ENCODE measurements at regions not wholly inside any gene's neighbourhood (a gene's known extent, or its start where the extent isn't known, plus 50 kb on each side); places are given as distances from the start of the nearest gene placed in this dataset.
"Not testable (repeated sequence)": the region's sequence is repeated elsewhere in the genome, so short reads cannot be mapped to it uniquely, and the experiment has no call there.

- not testable (repeated sequence) for H3K27me3 ChIP-seq (ENCODE audit: low read length); H4K20me1 ChIP-seq (ENCODE audit: insufficient read depth, low read depth, low read length); H3K9me2 ChIP-seq (replicated peaks; ENCODE audit: insufficient read depth, low read length); H3K9ac ChIP-seq (ENCODE audit: low read length); H3K4me3 ChIP-seq (ENCODE audit: low read length); H3K79me2 ChIP-seq (ENCODE audit: low read length); H3K9me3 ChIP-seq (ENCODE audit: low read length); H3K4me1 ChIP-seq (ENCODE audit: low read length); H3K4me2 ChIP-seq (ENCODE audit: low read depth, low read length, poor library complexity, severe bottlenecking); H3K36me3 ChIP-seq (ENCODE audit: insufficient read depth, low read length); H2AFZ ChIP-seq (ENCODE audit: low read length); H3K27ac ChIP-seq (ENCODE audit: low read length)
- DNase-seq = peak; percentile 54
Measured at GRCh38 chr5:154640213-154640831, 114.9 kb upstream of the LARP1 start.

- H3K79me2 ChIP-seq (ENCODE audit: low read length); H2AFZ ChIP-seq (ENCODE audit: low read length); H4K20me1 ChIP-seq (ENCODE audit: insufficient read depth, low read depth, low read length); H3K9me3 ChIP-seq (ENCODE audit: low read length); H3K27me3 ChIP-seq (ENCODE audit: low read length); H3K4me1 ChIP-seq (ENCODE audit: low read length); H3K9ac ChIP-seq (ENCODE audit: low read length); H3K4me2 ChIP-seq (ENCODE audit: low read depth, low read length, poor library complexity, severe bottlenecking); H3K4me3 ChIP-seq (ENCODE audit: low read length); H3K27ac ChIP-seq (ENCODE audit: low read length); DNase-seq; H3K9me2 ChIP-seq (replicated peaks; ENCODE audit: insufficient read depth, low read length); H3K36me3 ChIP-seq (ENCODE audit: insufficient read depth, low read length): not testable (repeated sequence)
Measured at GRCh38 chr5:154636786-154637185, 118.4 kb upstream of the LARP1 start.

GRCh38 chr5:154636271-154636670, 118.9 kb upstream of the LARP1 start:
- not testable (repeated sequence) for DNase-seq; H4K20me1 ChIP-seq (ENCODE audit: insufficient read depth, low read depth, low read length); H3K4me1 ChIP-seq (ENCODE audit: low read length); H3K4me3 ChIP-seq (ENCODE audit: low read length); H3K79me2 ChIP-seq (ENCODE audit: low read length); H3K36me3 ChIP-seq (ENCODE audit: insufficient read depth, low read length); H3K9me2 ChIP-seq (replicated peaks; ENCODE audit: insufficient read depth, low read length); H3K4me2 ChIP-seq (ENCODE audit: low read depth, low read length, poor library complexity, severe bottlenecking); H3K27ac ChIP-seq (ENCODE audit: low read length); H3K9ac ChIP-seq (ENCODE audit: low read length); H3K9me3 ChIP-seq (ENCODE audit: low read length); H2AFZ ChIP-seq (ENCODE audit: low read length); H3K27me3 ChIP-seq (ENCODE audit: low read length)

GRCh38 chr5:154633744-154634143, 121.4 kb upstream of the LARP1 start:
- H3K9ac ChIP-seq (ENCODE audit: low read length); H3K9me2 ChIP-seq (replicated peaks; ENCODE audit: insufficient read depth, low read length); H3K36me3 ChIP-seq (ENCODE audit: insufficient read depth, low read length); H3K4me1 ChIP-seq (ENCODE audit: low read length); H3K4me2 ChIP-seq (ENCODE audit: low read depth, low read length, poor library complexity, severe bottlenecking); H3K79me2 ChIP-seq (ENCODE audit: low read length); H3K27ac ChIP-seq (ENCODE audit: low read length); H3K9me3 ChIP-seq (ENCODE audit: low read length); H2AFZ ChIP-seq (ENCODE audit: low read length); H4K20me1 ChIP-seq (ENCODE audit: insufficient read depth, low read depth, low read length); DNase-seq; H3K27me3 ChIP-seq (ENCODE audit: low read length); H3K4me3 ChIP-seq (ENCODE audit: low read length): not testable (repeated sequence)

GRCh38 chr5:154631141-154631540, 124.0 kb upstream of the LARP1 start:
- no peak overlapping the region for H2AFZ ChIP-seq (ENCODE audit: low read length)
- no peaks in the 10 kb centered on the region for H3K79me2 ChIP-seq (ENCODE audit: low read length)
- no peaks in the 10 kb centered on the region for H3K9me3 ChIP-seq (ENCODE audit: low read length)
- H3K27ac ChIP-seq (ENCODE audit: low read length) = no peak overlapping the region
- H3K4me3 ChIP-seq (ENCODE audit: low read length) = no peak overlapping the region
- no peaks in the 10 kb centered on the region for H3K27me3 ChIP-seq (ENCODE audit: low read length)
- H3K36me3 ChIP-seq (ENCODE audit: insufficient read depth, low read length) = no peaks in the 10 kb centered on the region
- no peaks in the 10 kb centered on the region for H4K20me1 ChIP-seq (ENCODE audit: insufficient read depth, low read depth, low read length)
- H3K9me2 ChIP-seq (replicated peaks; ENCODE audit: insufficient read depth, low read length) = no peaks in the 10 kb centered on the region
- no peak for DNase-seq
- H3K9ac ChIP-seq (ENCODE audit: low read length) = no peak overlapping the region
- no peak overlapping the region for H3K4me2 ChIP-seq (ENCODE audit: low read depth, low read length, poor library complexity, severe bottlenecking)
- H3K4me1 ChIP-seq (ENCODE audit: low read length) = no peaks in the 10 kb centered on the region

- H3K79me2 ChIP-seq (ENCODE audit: low read length) = no peaks in the 10 kb centered on the region
- H3K4me2 ChIP-seq (ENCODE audit: low read depth, low read length, poor library complexity, severe bottlenecking) = no peak overlapping the region
- H3K27ac ChIP-seq (ENCODE audit: low read length) = no peak overlapping the region
- no peaks in the 10 kb centered on the region for H3K27me3 ChIP-seq (ENCODE audit: low read length)
- no peak overlapping the region for H2AFZ ChIP-seq (ENCODE audit: low read length)
- H3K9me2 ChIP-seq (replicated peaks; ENCODE audit: insufficient read depth, low read length) = no peaks in the 10 kb centered on the region
- no peaks in the 10 kb centered on the region for H4K20me1 ChIP-seq (ENCODE audit: insufficient read depth, low read depth, low read length)
- no peak overlapping the region for H3K9ac ChIP-seq (ENCODE audit: low read length)
- no peaks in the 10 kb centered on the region for H3K9me3 ChIP-seq (ENCODE audit: low read length)
- H3K36me3 ChIP-seq (ENCODE audit: insufficient read depth, low read length) = no peaks in the 10 kb centered on the region
- DNase-seq = no peak
- H3K4me3 ChIP-seq (ENCODE audit: low read length) = no peak overlapping the region
- no peaks in the 10 kb centered on the region for H3K4me1 ChIP-seq (ENCODE audit: low read length)
Measured at GRCh38 chr5:154630410-154630809, 124.8 kb upstream of the LARP1 start.

GRCh38 chr5:154628685-154629084, 126.5 kb upstream of the LARP1 start:
- Histone ChIP-seq H3K4me1 (ENCODE audit: low read length) (no peaks in the 10 kb centered on the region), H3K4me3 (ENCODE audit: low read length) (no peak overlapping the region), H3K9ac (ENCODE audit: low read length) (no peak overlapping the region), H3K9me2 (replicated peaks; ENCODE audit: insufficient read depth, low read length) (no peaks in the 10 kb centered on the region), H3K9me3 (ENCODE audit: low read length) (no peaks in the 10 kb centered on the region), H2AFZ (ENCODE audit: low read length) (no peak overlapping the region), H3K27me3 (ENCODE audit: low read length) (no peaks in the 10 kb centered on the region), H3K79me2 (ENCODE audit: low read length) (no peaks in the 10 kb centered on the region), H3K36me3 (ENCODE audit: insufficient read depth, low read length) (no peaks in the 10 kb centered on the region), H3K4me2 (ENCODE audit: low read depth, low read length, poor library complexity, severe bottlenecking) (no peak overlapping the region), H4K20me1 (ENCODE audit: insufficient read depth, low read depth, low read length) (no peaks in the 10 kb centered on the region), H3K27ac (ENCODE audit: low read length) (no peak overlapping the region)
- DNase-seq = no peak

- Histone ChIP-seq H3K9me2 (replicated peaks; ENCODE audit: insufficient read depth, low read length) (no peaks in the 10 kb centered on the region), H3K4me1 (ENCODE audit: low read length) (no peaks in the 10 kb centered on the region), H3K36me3 (ENCODE audit: insufficient read depth, low read length) (no peaks in the 10 kb centered on the region), H3K27me3 (ENCODE audit: low read length) (no peaks in the 10 kb centered on the region), H4K20me1 (ENCODE audit: insufficient read depth, low read depth, low read length) (no peaks in the 10 kb centered on the region), H3K9me3 (ENCODE audit: low read length) (no peaks in the 10 kb centered on the region), H3K9ac (ENCODE audit: low read length) (no peak overlapping the region), H2AFZ (ENCODE audit: low read length) (no peak overlapping the region), H3K27ac (ENCODE audit: low read length) (no peak overlapping the region), H3K79me2 (ENCODE audit: low read length) (no peaks in the 10 kb centered on the region), H3K4me2 (ENCODE audit: low read depth, low read length, poor library complexity, severe bottlenecking) (no peak overlapping the region), H3K4me3 (ENCODE audit: low read length) (no peak overlapping the region)
- DNase-seq = no peak
Measured at GRCh38 chr5:154627698-154628678, 127.2 kb upstream of the LARP1 start.

All from Karpas-422 (cell line).